ENCODE measurements at regions not wholly inside any gene's neighbourhood (a gene's known extent, or its start where the extent isn't known, plus 50 kb on each side); places are given as distances from the start of the nearest gene placed in this dataset.

- no peaks in the 10 kb centered on the region for H3K4me1 ChIP-seq (replicated peaks; ENCODE audit: insufficient read depth)
- H3K79me2 ChIP-seq (ENCODE audit: low read depth) = no peaks in the 10 kb centered on the region
- H3K27ac ChIP-seq = no peak overlapping the region
- H3K4me3 ChIP-seq = no peak overlapping the region
- no peaks in the 10 kb centered on the region for H3K36me3 ChIP-seq (ENCODE audit: low read depth)
- CTCF ChIA-PET = no interaction called here
- no peak overlapping the region for H3K4me2 ChIP-seq
- BruUV-seq (replicated peaks) = no TSS peak
- no peaks in the 10 kb centered on the region for H3F3A ChIP-seq (ENCODE audit: insufficient read depth, low read depth)
- no peak for TF ChIP-seq CTCF (conservative IDR thresholded peaks at IDR 0.05)
- TF ChIP-seq EZH2 (IDR thresholded peaks at IDR 0.05; ENCODE audit: low read depth) = no peak
- POLR2A ChIA-PET (ENCODE audit: unreplicated experiment) = no interaction called here
- no peaks in the 10 kb centered on the region for H3K9me2 ChIP-seq (ENCODE audit: insufficient read depth)
- H3K9me3 ChIP-seq (ENCODE audit: insufficient read depth, low read depth) = no peaks in the 10 kb centered on the region
- H3K27me3 ChIP-seq (ENCODE audit: insufficient read depth, low read depth) = no peaks in the 10 kb centered on the region
- DNase-seq = no peak
- intact Hi-C loops (cut with micrococcal nuclease; ENCODE audit: unreplicated experiment) = no loop called here
- H2AFZ ChIP-seq = no peak overlapping the region
- H4K20me1 ChIP-seq (ENCODE audit: insufficient read depth) = no peaks in the 10 kb centered on the region
Measured at GRCh38 chr4:27506401-27506800, 645.8 kb downstream of the STIM2 start.

- Histone ChIP-seq H3K79me2 (ENCODE audit: low read depth) (no peaks in the 10 kb centered on the region), H3K27ac (no peak overlapping the region), H3K4me2 (no peak overlapping the region), H2AFZ (no peak overlapping the region), H3K4me1 (replicated peaks; ENCODE audit: insufficient read depth) (no peaks in the 10 kb centered on the region), H3K9me3 (ENCODE audit: insufficient read depth, low read depth) (no peaks in the 10 kb centered on the region), H3K27me3 (ENCODE audit: insufficient read depth, low read depth) (no peaks in the 10 kb centered on the region), H3K4me3 (no peak overlapping the region), H4K20me1 (ENCODE audit: insufficient read depth) (no peaks in the 10 kb centered on the region), H3K36me3 (ENCODE audit: low read depth) (no peaks in the 10 kb centered on the region), H3F3A (ENCODE audit: insufficient read depth, low read depth) (no peaks in the 10 kb centered on the region), H3K9me2 (ENCODE audit: insufficient read depth) (no peaks in the 10 kb centered on the region; the same call in 1 of the 2 replicates)
- BruUV-seq (replicated peaks) = no TSS peak
- ChIA-PET CTCF (no interaction called here), POLR2A (ENCODE audit: unreplicated experiment) (no interaction called here)
- intact Hi-C loops (cut with micrococcal nuclease; ENCODE audit: unreplicated experiment) = no loop called here
- DNase-seq = no peak
- TF ChIP-seq CTCF (conservative IDR thresholded peaks at IDR 0.05) = no peak
Measured at GRCh38 chr4:27514711-27515110, 654.1 kb downstream of the STIM2 start.

DNA sequence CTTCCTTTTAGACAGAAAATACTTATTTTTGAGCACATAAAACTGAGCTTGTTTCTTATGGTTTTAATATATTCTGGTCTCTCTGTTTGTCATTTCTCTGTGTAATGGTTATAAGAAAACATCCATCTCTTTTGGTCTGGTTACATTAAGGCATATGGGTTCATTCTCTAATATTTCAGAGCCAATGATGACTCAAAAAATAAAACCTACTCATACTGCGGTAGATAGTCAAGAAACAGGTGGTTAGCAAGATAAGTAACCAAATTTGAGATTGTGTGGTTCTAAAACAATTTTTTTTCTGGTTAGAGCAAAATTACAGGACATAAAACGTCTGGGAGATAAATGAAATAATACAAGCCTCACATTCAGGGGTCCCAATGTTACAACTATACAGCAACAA lies 654.5 kb downstream of the STIM2 start:
- H3F3A ChIP-seq (ENCODE audit: insufficient read depth, low read depth) = no peaks in the 10 kb centered on the region
- no TSS peak for BruUV-seq (replicated peaks)
- no peaks in the 10 kb centered on the region for H3K27me3 ChIP-seq (ENCODE audit: insufficient read depth, low read depth)
- no peak overlapping the region for H2AFZ ChIP-seq
- no peak for DNase-seq
- no peaks in the 10 kb centered on the region for H3K36me3 ChIP-seq (ENCODE audit: low read depth)
- no peaks in the 10 kb centered on the region for H4K20me1 ChIP-seq (ENCODE audit: insufficient read depth)
- H3K4me3 ChIP-seq = no peak overlapping the region
- no peaks in the 10 kb centered on the region; the same call in 1 of the 2 replicates for H3K9me2 ChIP-seq (ENCODE audit: insufficient read depth)
- ChIA-PET CTCF (no interaction called here), POLR2A (ENCODE audit: unreplicated experiment) (no interaction called here)
- H3K27ac ChIP-seq = no peak overlapping the region
- TF ChIP-seq EZH2 (IDR thresholded peaks at IDR 0.05; ENCODE audit: low read depth) (no peak), CTCF (conservative IDR thresholded peaks at IDR 0.05) (no peak)
- intact Hi-C loops (cut with micrococcal nuclease; ENCODE audit: unreplicated experiment) = no loop called here
- H3K4me1 ChIP-seq (replicated peaks; ENCODE audit: insufficient read depth) = no peaks in the 10 kb centered on the region
- H3K79me2 ChIP-seq (ENCODE audit: low read depth) = no peaks in the 10 kb centered on the region
- no peaks in the 10 kb centered on the region for H3K9me3 ChIP-seq (ENCODE audit: insufficient read depth, low read depth)
- H3K4me2 ChIP-seq = no peak overlapping the region
